Epithelial cell of proximal tubule (primary cell): ENCODE measurements at regions not wholly inside any gene's neighbourhood (a gene's known extent, or its start where the extent isn't known, plus 50 kb on each side); places are given as distances from the start of the nearest gene placed in this dataset.
"Not testable (repeated sequence)": the region's sequence is repeated elsewhere in the genome, so short reads cannot be mapped to it uniquely, and the experiment has no call there.

Source experiments
- DNase-seq: peaks from one replicate; pipeline ENCODE4 v3.0.0-alpha.2; 2011; ENCODE audit warnings: low read depth
- H3K4me3 ChIP-seq: 2 replicates; pipeline ENCODE4 v1.5.1; 2011; ENCODE audit warnings: low read depth, mild to moderate bottlenecking, low read length
- CTCF ChIP-seq: conservative IDR thresholded peaks from 2 replicates; pipeline ENCODE4 v1.5.1; 2012; ENCODE audit warnings: low read depth, mild to moderate bottlenecking, low read length

- DNase-seq = no peak
- H3K4me3 ChIP-seq = no peak overlapping the region
- TF ChIP-seq CTCF = no peak
Observed at GRCh38 chr6:65989676-65990075, 282.6 kb upstream of the EYS start.

GRCh38 chr6:65988006-65988405, 281.0 kb upstream of the EYS start:
- no peak for DNase-seq
- H3K4me3 ChIP-seq = no peak overlapping the region
- no peak for TF ChIP-seq CTCF

GRCh38 chr6:65984089-65984488, 277.1 kb upstream of the EYS start:
- no peak for DNase-seq
- no peak for TF ChIP-seq CTCF
- H3K4me3 ChIP-seq = no peak overlapping the region

GRCh38 chr6:65979120-65979519, 272.1 kb upstream of the EYS start:
- TF ChIP-seq CTCF = no peak
- DNase-seq = no peak
- no peak overlapping the region for H3K4me3 ChIP-seq

GRCh38 chr6:65971252-65971651, 264.2 kb upstream of the EYS start:
- not testable (repeated sequence) for DNase-seq, H3K4me3 ChIP-seq

GRCh38 chr6:65964261-65964660, 257.2 kb upstream of the EYS start:
- TF ChIP-seq CTCF = no peak
- DNase-seq = no peak
- H3K4me3 ChIP-seq = no peak overlapping the region

- TF ChIP-seq CTCF = no peak
- H3K4me3 ChIP-seq = no peak overlapping the region
- no peak for DNase-seq
Observed at GRCh38 chr6:65955034-65955433, 248.0 kb upstream of the EYS start.

GRCh38 chr6:65948062-65948461, 241.0 kb upstream of the EYS start:
- no peak for TF ChIP-seq CTCF
- H3K4me3 ChIP-seq = no peak overlapping the region
- no peak for DNase-seq
